HUES48 (cell line): ENCODE measurements at regions not wholly inside any gene's neighbourhood (a gene's known extent, or its start where the extent isn't known, plus 50 kb on each side); places are given as distances from the start of the nearest gene placed in this dataset.
"Not testable (repeated sequence)": the region's sequence is repeated elsewhere in the genome, so short reads cannot be mapped to it uniquely, and the experiment has no call there.

Source experiments
- H3K27ac ChIP-seq: one replicate; pipeline ENCODE4 v1.7.0; 2013; ENCODE audit warnings: low read depth, low read length, inconsistent platforms
- H3K27me3 ChIP-seq: 2 replicates; pipeline ENCODE4 v1.6.1; 2013; ENCODE audit warnings: mild to moderate bottlenecking, low read length; ENCODE audit not compliant: control insufficient read depth, insufficient read depth
- H3K36me3 ChIP-seq: 2 replicates; pipeline ENCODE4 v1.6.1; 2013; ENCODE audit warnings: low read length; ENCODE audit not compliant: control insufficient read depth, insufficient read depth
- H3K4me1 ChIP-seq: 2 replicates; pipeline ENCODE4 v1.6.1; 2013; ENCODE audit warnings: mild to moderate bottlenecking, low read length; ENCODE audit not compliant: control insufficient read depth, insufficient read depth
- H3K4me3 ChIP-seq: 2 replicates; pipeline ENCODE4 v1.5.1; 2013; ENCODE audit warnings: mild to moderate bottlenecking, low read depth, low read length
- H3K9ac ChIP-seq: 2 replicates; pipeline ENCODE4 v1.6.1; 2013; ENCODE audit warnings: mild to moderate bottlenecking, low read depth, low read length, moderate library complexity
- H3K9me3 ChIP-seq: 2 replicates; pipeline ENCODE4 v1.6.1; 2013; ENCODE audit warnings: low read length; ENCODE audit not compliant: control insufficient read depth, insufficient read depth

- Histone ChIP-seq H3K36me3 (no peaks in the 10 kb centered on the region), H3K9ac (no peak overlapping the region), H3K27ac (no peak overlapping the region), H3K27me3 (peaks cover 22% of the 10 kb centered on the region), H3K4me1 (peaks cover 36% of the 10 kb centered on the region), H3K9me3 (no peaks in the 10 kb centered on the region), H3K4me3 (no peak overlapping the region)
These were observed 95.8 kb downstream of the CXCL12 start for GRCh38 chr10:44289125-44289524.

- no peak overlapping the region for H3K4me3 ChIP-seq
- peaks cover 27% of the 10 kb centered on the region for H3K4me1 ChIP-seq
These were observed 97.5 kb downstream of the CXCL12 start for GRCh38 chr10:44287408-44287807.

GRCh38 chr10:44284198-44285084, 100.5 kb downstream of the CXCL12 start:
- Histone ChIP-seq H3K27me3 (no peaks in the 10 kb centered on the region), H3K4me1 (peaks cover 24% of the 10 kb centered on the region; the same call in 1 of the 2 replicates), H3K9me3 (no peaks in the 10 kb centered on the region), H3K36me3 (no peaks in the 10 kb centered on the region), H3K9ac (no peak overlapping the region), H3K4me3 (no peak overlapping the region), H3K27ac (no peak overlapping the region)

More at GRCh38 chr10:44287408-44287807, 97.5 kb downstream of the CXCL12 start:
- H3K9ac ChIP-seq: no peak overlapping the region
- H3K36me3 ChIP-seq: no peaks in the 10 kb centered on the region
- H3K9me3 ChIP-seq: no peaks in the 10 kb centered on the region
- H3K27ac ChIP-seq: no peak overlapping the region
- H3K27me3 ChIP-seq: peaks cover 10% of the 10 kb centered on the region

- Histone ChIP-seq H3K4me3 (no peak overlapping the region), H3K9ac (no peak overlapping the region), H3K36me3 (no peaks in the 10 kb centered on the region), H3K4me1 (peaks cover 17% of the 10 kb centered on the region; the same call in 1 of the 2 replicates), H3K27me3 (no peaks in the 10 kb centered on the region), H3K27ac (no peak overlapping the region), H3K9me3 (no peaks in the 10 kb centered on the region)
These were observed 102.1 kb downstream of the CXCL12 start for GRCh38 chr10:44282626-44283300.

GRCh38 chr10:44281662-44282061, 103.2 kb downstream of the CXCL12 start:
- no peaks in the 10 kb centered on the region for H3K36me3 ChIP-seq
- no peak overlapping the region for H3K27ac ChIP-seq
- no peaks in the 10 kb centered on the region for H3K9me3 ChIP-seq
- no peak overlapping the region for H3K9ac ChIP-seq
- no peak overlapping the region for H3K4me3 ChIP-seq
- peaks cover 6% of the 10 kb centered on the region; the same call in 1 of the 2 replicates for H3K4me1 ChIP-seq
- no peaks in the 10 kb centered on the region for H3K27me3 ChIP-seq

- Histone ChIP-seq H3K27me3 (no peaks in the 10 kb centered on the region), H3K27ac (no peak overlapping the region), H3K4me3 (no peak overlapping the region)
These were observed 103.7 kb downstream of the CXCL12 start for GRCh38 chr10:44281089-44281613.

GRCh38 chr10:44280226-44281014, 104.5 kb downstream of the CXCL12 start:
- Histone ChIP-seq H3K27me3 (no peaks in the 10 kb centered on the region), H3K36me3 (no peaks in the 10 kb centered on the region), H3K9me3 (no peaks in the 10 kb centered on the region), H3K27ac (no peak overlapping the region), H3K4me1 (no peaks in the 10 kb centered on the region), H3K4me3 (no peak overlapping the region), H3K9ac (no peak overlapping the region)

More at GRCh38 chr10:44281089-44281613, 103.7 kb downstream of the CXCL12 start:
- Histone ChIP-seq H3K4me1 (0 out of 2 replicates have a peak, but pooled peaks cover 1% of the 10 kb centered on the region), H3K36me3 (no peaks in the 10 kb centered on the region), H3K9me3 (no peaks in the 10 kb centered on the region), H3K9ac (no peak overlapping the region)

GRCh38 chr10:44279426-44280126, 105.3 kb downstream of the CXCL12 start:
- H3K4me1 ChIP-seq: no peaks in the 10 kb centered on the region
- no peak overlapping the region for H3K4me3 ChIP-seq
- H3K9me3 ChIP-seq: no peaks in the 10 kb centered on the region
- no peak overlapping the region for H3K9ac ChIP-seq
- no peaks in the 10 kb centered on the region for H3K36me3 ChIP-seq
- H3K27me3 ChIP-seq: no peaks in the 10 kb centered on the region
- no peak overlapping the region for H3K27ac ChIP-seq

- no peak overlapping the region for H3K9ac ChIP-seq
- H3K36me3 ChIP-seq: no peaks in the 10 kb centered on the region
- no peak overlapping the region for H3K4me3 ChIP-seq
These were observed 106.0 kb downstream of the CXCL12 start for GRCh38 chr10:44278837-44279324.

GRCh38 chr10:44268435-44268948, 116.4 kb downstream of the CXCL12 start:
- H3K4me1 ChIP-seq, H3K27me3 ChIP-seq, H3K36me3 ChIP-seq, H3K9me3 ChIP-seq, H3K4me3 ChIP-seq, H3K9ac ChIP-seq, H3K27ac ChIP-seq: not testable (repeated sequence)

More at GRCh38 chr10:44278837-44279324, 106.0 kb downstream of the CXCL12 start:
- Histone ChIP-seq H3K4me1 (no peaks in the 10 kb centered on the region), H3K27ac (no peak overlapping the region), H3K9me3 (no peaks in the 10 kb centered on the region), H3K27me3 (no peaks in the 10 kb centered on the region)
